Activated CD4-positive, alpha-beta T cell treated with anti-CD3 and anti-CD28 coated beads, Interleukin-2, amount 50 U/mL, for 24 hours (primary cell): ENCODE measurements at regions not wholly inside any gene's neighbourhood (a gene's known extent, or its start where the extent isn't known, plus 50 kb on each side); places are given as distances from the start of the nearest gene placed in this dataset.

ENCODE experiments used
- DNase-seq, 2 donors: peaks; one replicate each; pipeline ENCODE4 v3.0.0-alpha.2; 2020; ENCODE audit warnings: low read depth in 1 of 2, low spot score in 1 of 2

GRCh38 chr5:4963265-4963664, 176.9 kb upstream of the ADAMTS16 start:
- no peak for DNase-seq

GRCh38 chr5:4969351-4969750, 170.8 kb upstream of the ADAMTS16 start:
- no peak for DNase-seq

- DNase-seq: no peak
Observed at GRCh38 chr5:4970171-4970570, 170.0 kb upstream of the ADAMTS16 start.

GRCh38 chr5:4976902-4977301, 163.2 kb upstream of the ADAMTS16 start:
- no peak for DNase-seq

- no peak for DNase-seq
Observed at GRCh38 chr5:4977416-4978110, 162.6 kb upstream of the ADAMTS16 start.

GRCh38 chr5:4980201-4980600, 159.9 kb upstream of the ADAMTS16 start:
- no peak for DNase-seq

- no peak for DNase-seq
Observed at GRCh38 chr5:4981608-4982007, 158.5 kb upstream of the ADAMTS16 start.

- DNase-seq: no peak
Observed at GRCh38 chr5:4983701-4984100, 156.4 kb upstream of the ADAMTS16 start.

GRCh38 chr5:4984461-4984860, 155.7 kb upstream of the ADAMTS16 start:
- DNase-seq: no peak

GRCh38 chr5:4987431-4987830, 152.7 kb upstream of the ADAMTS16 start:
- no peak for DNase-seq

GRCh38 chr5:4989118-4989517, 151.0 kb upstream of the ADAMTS16 start:
- no peak for DNase-seq

- DNase-seq: no peak
Observed at GRCh38 chr5:4990017-4990416, 150.1 kb upstream of the ADAMTS16 start.

- no peak for DNase-seq
Observed at GRCh38 chr5:4990462-4990861, 149.7 kb upstream of the ADAMTS16 start.

- DNase-seq: no peak
Observed at GRCh38 chr5:4991925-4992324, 148.2 kb upstream of the ADAMTS16 start.

- no peak for DNase-seq
Observed at GRCh38 chr5:4995014-4995413, 145.1 kb upstream of the ADAMTS16 start.

GRCh38 chr5:5005353-5005752, 134.8 kb upstream of the ADAMTS16 start:
- no peak for DNase-seq

GRCh38 chr5:5006548-5006947, 133.6 kb upstream of the ADAMTS16 start:
- DNase-seq: no peak

GRCh38 chr5:5009240-5009639, 130.9 kb upstream of the ADAMTS16 start:
- DNase-seq: no peak

- no peak for DNase-seq
Observed at GRCh38 chr5:5011151-5011550, 129.0 kb upstream of the ADAMTS16 start.

GRCh38 chr5:5014586-5015235, 125.4 kb upstream of the ADAMTS16 start:
- DNase-seq: no peak

GRCh38 chr5:5017827-5018577, 122.1 kb upstream of the ADAMTS16 start:
- no peak for DNase-seq

- DNase-seq: no peak
Observed at GRCh38 chr5:5018578-5018970, 121.6 kb upstream of the ADAMTS16 start.
